Bone marrow (tissue), 2 donors: ENCODE measurements at regions not wholly inside any gene's neighbourhood (a gene's known extent, or its start where the extent isn't known, plus 50 kb on each side); places are given as distances from the start of the nearest gene placed in this dataset.
A peak's percentile ranks its signal among the peaks of the same experiment; 100 is the strongest.

Experiments used
- DNase-seq, 2 donors: peaks; one replicate each; lab custom pipeline; 2025; lab: John Stamatoyannopoulos, UW

- no peak for DNase-seq
Measured at GRCh38 chr2:43055086-43055912, 171.1 kb downstream of the ZFP36L2 start.

- DNase-seq = no peak
Measured at GRCh38 chr2:43054367-43054766, 172.0 kb downstream of the ZFP36L2 start.

GRCh38 chr2:43052944-43053306 lies 173.5 kb downstream of the ZFP36L2 start:
- DNase-seq = no peak

- DNase-seq = no peak
Measured at GRCh38 chr2:43052204-43052943, 174.0 kb downstream of the ZFP36L2 start.

GRCh38 chr2:43051338-43051737 lies 175.1 kb downstream of the ZFP36L2 start:
- no peak for DNase-seq

- no peak for DNase-seq
Measured at GRCh38 chr2:43050866-43051265, 175.5 kb downstream of the ZFP36L2 start.

- peak in 1 of 2 donors; percentile 42 for DNase-seq
Measured at GRCh38 chr2:43049836-43050801, 176.3 kb downstream of the ZFP36L2 start.

GRCh38 chr2:43047187-43047780 lies 179.1 kb downstream of the ZFP36L2 start:
- no peak for DNase-seq

- no peak for DNase-seq
Measured at GRCh38 chr2:43045866-43046265, 180.5 kb downstream of the ZFP36L2 start.

GRCh38 chr2:43044093-43044681 lies 182.2 kb downstream of the ZFP36L2 start:
- DNase-seq = no peak

- DNase-seq = no peak
Measured at GRCh38 chr2:43043553-43043870, 182.9 kb downstream of the ZFP36L2 start.

- DNase-seq = peak in 1 of 2 donors; percentile 95
Measured at GRCh38 chr2:43041661-43042360, 184.6 kb downstream of the ZFP36L2 start.

- no peak for DNase-seq
Measured at GRCh38 chr2:43041173-43041591, 185.2 kb downstream of the ZFP36L2 start.

GRCh38 chr2:43040084-43040854 lies 186.1 kb downstream of the ZFP36L2 start:
- no peak for DNase-seq

GRCh38 chr2:43039376-43040080 lies 186.9 kb downstream of the ZFP36L2 start:
- no peak for DNase-seq

- no peak for DNase-seq
Measured at GRCh38 chr2:43038696-43039094, 187.7 kb downstream of the ZFP36L2 start.

- DNase-seq = no peak
Measured at GRCh38 chr2:43038034-43038695, 188.2 kb downstream of the ZFP36L2 start.

GRCh38 chr2:43035922-43036321 lies 190.5 kb downstream of the ZFP36L2 start:
- no peak for DNase-seq

- no peak for DNase-seq
Measured at GRCh38 chr2:43034921-43035320, 191.5 kb downstream of the ZFP36L2 start.
